ENCODE measurements at regions not wholly inside any gene's neighbourhood (a gene's known extent, or its start where the extent isn't known, plus 50 kb on each side); places are given as distances from the start of the nearest gene placed in this dataset.

DNA sequence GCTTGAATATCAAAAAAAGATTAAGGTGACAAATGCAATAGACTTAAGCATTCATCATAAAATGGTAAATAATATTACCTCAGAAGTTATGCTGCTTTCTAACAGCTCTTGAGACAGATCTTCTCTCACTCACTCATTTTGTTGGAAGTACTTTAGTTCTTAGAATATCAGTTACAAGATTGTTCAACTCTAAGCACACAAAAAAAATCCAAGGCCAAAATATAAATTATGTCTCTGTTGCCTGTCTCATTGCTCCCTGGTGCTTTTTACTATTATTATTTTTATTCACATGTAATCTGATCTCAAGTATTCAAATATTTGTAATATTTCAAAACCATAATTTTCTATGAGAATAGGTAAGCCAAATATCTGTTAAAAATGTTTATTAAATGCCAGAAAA is 259.4 kb upstream of the HSF2 start:
- no peak for TF ChIP-seq ZNF747 (tag by site-specific recombination; IDR thresholded peaks at IDR 0.05)
- no peak for TF ChIP-seq ZBTB8A (tag by site-specific recombination; IDR thresholded peaks at IDR 0.05)
- TF ChIP-seq, protein P1, sequence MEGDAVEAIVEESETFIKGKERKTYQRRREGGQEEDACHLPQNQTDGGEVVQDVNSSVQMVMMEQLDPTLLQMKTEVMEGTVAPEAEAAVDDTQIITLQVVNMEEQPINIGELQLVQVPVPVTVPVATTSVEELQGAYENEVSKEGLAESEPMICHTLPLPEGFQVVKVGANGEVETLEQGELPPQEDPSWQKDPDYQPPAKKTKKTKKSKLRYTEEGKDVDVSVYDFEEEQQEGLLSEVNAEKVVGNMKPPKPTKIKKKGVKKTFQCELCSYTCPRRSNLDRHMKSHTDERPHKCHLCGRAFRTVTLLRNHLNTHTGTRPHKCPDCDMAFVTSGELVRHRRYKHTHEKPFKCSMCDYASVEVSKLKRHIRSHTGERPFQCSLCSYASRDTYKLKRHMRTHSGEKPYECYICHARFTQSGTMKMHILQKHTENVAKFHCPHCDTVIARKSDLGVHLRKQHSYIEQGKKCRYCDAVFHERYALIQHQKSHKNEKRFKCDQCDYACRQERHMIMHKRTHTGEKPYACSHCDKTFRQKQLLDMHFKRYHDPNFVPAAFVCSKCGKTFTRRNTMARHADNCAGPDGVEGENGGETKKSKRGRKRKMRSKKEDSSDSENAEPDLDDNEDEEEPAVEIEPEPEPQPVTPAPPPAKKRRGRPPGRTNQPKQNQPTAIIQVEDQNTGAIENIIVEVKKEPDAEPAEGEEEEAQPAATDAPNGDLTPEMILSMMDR (tag by site-specific recombination; IDR thresholded peaks at IDR 0.05), result no peak
